Bone marrow (tissue), 2 donors: ENCODE measurements at regions not wholly inside any gene's neighbourhood (a gene's known extent, or its start where the extent isn't known, plus 50 kb on each side); places are given as distances from the start of the nearest gene placed in this dataset.
"Not testable (repeated sequence)": the region's sequence is repeated elsewhere in the genome, so short reads cannot be mapped to it uniquely, and the experiment has no call there.

ENCODE experiments used
- DNase-seq, 2 donors: peaks; one replicate each; lab custom pipeline; 2025; lab: John Stamatoyannopoulos, UW

DNA sequence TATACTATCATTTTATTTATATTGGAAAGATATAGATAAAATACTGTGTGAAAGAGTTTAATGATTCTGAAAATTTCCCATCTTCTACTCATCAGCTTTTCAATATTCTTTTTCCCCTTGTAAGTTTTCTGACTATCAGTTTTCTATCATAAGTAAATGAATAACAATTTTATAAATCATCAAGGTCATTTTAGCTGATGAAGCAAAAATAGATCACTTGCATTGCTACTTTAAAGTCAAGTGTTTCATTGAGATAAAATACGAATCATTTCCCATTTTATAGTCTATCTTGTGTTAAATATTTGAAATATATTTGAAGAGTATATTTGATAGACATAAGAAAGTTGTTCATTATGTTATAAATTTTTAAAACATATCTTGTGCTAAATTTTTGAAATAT lies 811.0 kb upstream of the GALNTL6 start:
- DNase-seq: no peak

DNA sequence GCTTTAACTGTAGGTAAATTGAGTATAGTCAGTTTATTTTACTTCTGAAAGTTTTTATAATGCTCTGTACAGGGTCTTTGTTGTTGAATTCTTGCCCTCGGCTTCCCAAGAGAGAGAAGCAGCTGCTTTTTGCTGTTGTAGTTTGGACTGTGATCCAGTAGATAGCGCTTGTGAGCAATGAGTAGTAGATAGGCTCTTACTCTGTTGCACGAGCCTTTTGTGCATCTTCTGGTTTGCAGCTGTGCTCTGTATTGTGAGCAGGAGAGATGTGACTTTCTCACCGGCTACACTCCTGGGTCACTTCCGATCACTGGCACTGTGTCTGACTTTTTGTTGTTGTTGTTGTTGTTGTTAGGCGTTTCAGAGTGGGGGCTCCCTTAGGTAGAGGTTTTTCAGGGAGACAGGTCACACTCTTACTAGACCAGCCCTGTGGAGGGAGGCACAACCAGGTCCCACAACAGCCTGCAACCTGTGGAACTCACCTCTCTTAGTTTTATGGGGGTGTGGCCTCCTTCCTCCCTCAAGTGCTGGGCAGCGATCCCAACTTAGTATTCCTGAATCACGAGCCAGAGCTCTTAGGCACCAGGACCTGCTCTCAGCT lies 822.1 kb upstream of the GALNTL6 start:
- peak in 1 of 2 donors; percentile 50 for DNase-seq

DNA sequence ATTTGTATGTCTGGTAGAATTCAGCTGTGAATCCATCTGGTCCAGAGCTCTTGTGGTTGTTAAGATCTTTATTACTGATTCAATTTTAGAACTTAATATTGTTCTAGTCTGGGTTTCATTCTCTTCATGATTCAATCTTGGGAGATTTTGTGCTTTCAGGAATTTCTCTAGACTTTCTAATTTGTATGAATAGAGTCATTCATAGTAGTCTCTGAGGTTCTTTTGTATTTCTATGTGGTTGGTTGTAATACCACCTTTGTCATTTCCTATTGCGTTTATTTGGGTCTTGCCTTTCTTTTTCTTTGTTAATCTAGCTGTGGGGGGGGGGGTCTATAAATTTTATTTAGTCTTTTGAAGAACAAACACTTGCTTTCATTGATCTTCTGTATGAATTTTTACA lies 824.8 kb upstream of the GALNTL6 start:
- no peak for DNase-seq

DNA sequence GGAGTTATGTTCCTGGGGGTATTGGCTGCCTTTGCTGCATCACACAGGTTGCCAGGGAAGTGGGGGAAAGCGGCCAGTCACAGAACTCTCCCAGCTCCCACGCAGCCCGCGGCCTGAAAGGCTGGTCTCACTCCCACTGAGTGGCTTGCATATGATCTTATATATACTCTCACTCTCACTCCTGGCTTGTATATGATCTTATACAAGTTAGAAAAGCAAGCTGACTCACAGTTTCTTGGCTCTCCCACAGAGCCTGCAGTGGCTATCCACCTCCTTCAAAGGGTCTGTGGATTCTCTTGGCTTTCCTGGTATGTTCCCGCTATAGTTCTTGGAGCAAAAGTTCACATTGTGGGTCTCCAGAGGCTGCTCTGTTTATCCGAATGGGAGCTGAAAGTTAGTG lies 833.5 kb upstream of the GALNTL6 start:
- no peak for DNase-seq

DNA sequence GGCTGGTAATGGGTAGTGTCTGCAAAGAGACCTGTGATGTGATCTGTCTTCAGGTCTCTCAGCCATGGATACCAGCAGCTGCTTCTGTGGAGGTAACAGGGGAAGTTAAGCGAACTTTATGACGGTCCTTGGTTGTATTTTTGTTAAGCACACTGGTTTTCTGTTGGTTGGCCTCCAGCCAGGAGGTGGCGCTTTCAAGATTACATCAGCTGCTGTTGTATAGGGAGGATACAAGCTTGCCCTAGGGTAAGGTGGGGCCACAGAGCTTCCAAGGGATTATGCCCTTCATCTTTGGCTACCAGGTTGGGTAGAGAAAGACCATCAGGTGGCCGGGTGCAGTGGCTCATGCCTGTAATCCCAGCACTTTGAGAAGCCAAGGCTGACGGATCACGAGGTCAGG lies 834.2 kb upstream of the GALNTL6 start:
- DNase-seq: no peak

DNA sequence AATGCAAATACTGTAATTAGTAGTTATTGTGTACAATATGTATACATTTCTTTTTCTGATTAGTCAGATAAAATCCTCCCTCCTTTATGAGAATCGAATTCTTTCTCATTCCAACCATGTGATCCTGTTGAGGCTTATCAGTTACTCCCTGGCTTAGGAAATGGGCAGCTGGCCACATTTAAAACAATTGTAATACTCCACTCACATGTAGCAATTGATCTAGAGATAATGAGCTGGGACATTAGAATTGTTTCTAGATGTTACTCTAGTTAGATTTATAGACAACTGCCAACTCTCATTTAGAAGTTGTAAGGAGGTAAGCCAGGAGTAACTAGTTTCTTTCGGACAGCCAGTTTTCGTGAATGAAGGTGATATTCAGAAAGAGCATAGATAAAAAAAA lies 859.3 kb upstream of the AADAT start:
- no peak for DNase-seq

DNA sequence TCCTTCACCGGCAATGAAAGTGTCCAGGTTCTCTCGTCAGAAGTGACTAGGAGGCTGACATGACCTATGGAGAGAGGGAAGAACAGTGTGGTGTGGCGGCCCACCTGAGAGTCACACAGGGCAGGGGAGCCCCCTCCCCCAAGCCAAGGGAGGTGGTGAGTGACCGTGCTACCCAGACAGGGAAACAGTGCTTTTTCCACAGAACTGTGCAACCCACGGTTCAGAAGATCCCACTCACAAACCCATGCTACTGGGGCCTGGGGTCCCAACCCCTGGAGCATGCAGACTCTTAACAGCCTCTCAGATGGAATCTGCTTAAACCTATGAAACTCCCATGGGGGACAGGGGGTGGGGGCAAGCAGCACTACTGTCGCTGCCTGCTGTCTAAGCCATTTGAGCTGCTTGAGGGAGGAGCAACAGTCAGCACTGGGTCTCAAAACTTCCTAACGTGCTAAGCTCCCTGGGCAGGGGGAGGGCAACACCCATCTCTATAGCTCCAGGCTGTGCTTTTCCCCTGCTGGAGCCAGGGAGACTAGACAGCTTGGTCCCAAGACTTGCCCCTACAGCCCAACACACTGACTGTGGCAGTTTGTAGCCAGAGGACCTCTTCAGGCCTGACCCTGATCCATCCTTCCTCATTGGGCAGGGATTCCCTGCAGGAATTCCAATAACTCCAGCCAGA lies 850.4 kb upstream of the AADAT start:
- no peak for DNase-seq

DNA sequence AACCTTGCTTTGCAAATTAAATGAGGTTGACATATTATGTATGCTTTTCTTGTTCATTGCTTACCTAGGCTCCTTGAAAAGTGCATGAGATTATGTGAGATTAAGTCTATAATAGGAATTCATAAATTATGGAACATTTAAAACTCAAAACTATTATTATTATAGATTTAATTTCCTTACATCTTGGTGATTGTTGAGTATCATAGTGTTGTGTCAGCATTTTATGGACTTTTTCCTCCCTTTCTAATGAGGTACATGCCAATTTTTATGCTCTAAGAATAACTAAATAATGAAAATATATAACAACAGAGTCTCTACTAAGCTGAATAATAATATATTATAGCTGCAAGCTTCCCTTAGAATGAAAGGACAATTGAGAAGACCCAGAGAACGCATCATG lies 848.8 kb upstream of the AADAT start:
- no peak for DNase-seq

DNA sequence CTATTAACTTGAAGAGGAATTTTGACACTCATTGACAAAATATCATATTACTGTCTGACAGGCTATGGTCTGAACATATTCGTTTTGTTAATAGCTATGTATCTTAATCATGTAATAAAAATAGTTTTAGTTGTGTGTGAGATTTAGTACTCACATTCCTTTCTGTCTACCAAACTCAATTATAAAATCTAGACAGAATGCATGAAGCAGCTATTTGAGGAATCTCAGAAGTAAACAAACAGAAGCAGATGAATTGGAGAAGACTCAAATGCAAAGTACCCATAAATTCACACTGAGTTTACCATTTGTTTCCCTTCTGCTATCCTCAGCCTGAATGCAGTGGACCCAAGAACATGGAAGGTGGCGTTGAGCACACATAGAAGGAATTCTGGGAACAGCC lies 841.6 kb upstream of the AADAT start:
- DNase-seq: no peak

DNA sequence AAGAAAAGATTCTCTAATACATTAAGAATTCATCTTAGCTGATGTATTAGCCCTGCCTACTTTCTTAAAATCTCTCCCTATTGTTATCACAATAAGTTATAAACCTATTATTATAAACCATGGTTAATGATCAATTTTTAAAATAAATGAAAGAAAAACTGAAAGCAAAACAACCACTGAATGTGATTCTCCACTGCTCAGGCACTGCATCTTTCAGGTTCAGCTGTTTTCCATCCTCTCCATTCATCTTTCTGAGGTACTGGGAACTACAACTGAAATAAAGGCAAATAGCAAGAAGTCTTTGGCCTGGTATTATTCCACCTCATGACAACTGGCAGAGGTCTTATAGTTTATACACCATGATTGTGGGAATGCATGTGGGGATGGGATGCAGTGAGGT lies 798.9 kb upstream of the AADAT start:
- DNase-seq: no peak

DNA sequence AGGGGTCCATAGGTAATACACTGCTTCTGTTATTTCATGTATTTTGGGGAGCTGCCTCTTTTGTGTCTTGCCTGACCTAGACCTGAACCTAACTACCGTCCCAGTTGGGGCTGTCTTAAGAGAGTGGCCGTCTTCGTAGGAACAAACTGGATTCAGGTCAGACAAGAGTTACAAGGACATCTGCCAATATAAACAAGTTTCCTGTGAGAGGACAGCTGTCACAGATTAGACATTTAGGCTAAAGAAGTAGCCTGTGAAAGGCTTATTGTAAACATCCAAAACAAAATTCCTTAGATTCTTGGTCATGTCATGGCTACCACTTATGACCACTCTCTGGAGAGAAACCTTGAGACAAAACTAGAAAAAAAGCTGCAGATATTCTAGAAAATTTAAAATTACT lies 797.6 kb upstream of the AADAT start:
- DNase-seq: no peak

DNA sequence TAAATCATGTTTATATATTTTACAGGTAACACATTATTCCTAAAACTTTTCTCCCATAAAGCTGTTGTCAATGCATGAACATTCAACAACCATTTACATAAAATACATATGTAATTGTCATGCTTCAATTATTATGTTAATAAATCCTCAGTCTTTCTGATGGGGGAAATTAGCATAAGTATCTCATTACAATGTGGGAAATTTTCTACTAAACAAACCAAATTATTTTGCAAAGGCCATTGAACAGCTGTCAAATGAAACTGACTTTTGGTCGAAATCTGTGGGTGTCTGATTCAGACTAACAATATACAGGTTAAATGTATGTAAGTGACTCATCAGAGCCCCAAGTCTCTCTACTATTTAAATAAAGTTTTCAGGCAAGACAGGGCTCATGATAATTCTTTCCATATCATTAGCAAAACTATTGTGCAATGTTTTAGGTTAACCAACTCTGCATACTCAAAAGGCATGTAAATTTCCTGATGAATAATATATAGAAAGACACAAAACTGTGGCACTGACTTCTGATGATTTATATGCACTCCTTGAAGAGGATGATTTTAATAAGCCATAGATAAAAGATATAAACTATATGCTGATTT lies 795.3 kb upstream of the AADAT start:
- no peak for DNase-seq

DNA sequence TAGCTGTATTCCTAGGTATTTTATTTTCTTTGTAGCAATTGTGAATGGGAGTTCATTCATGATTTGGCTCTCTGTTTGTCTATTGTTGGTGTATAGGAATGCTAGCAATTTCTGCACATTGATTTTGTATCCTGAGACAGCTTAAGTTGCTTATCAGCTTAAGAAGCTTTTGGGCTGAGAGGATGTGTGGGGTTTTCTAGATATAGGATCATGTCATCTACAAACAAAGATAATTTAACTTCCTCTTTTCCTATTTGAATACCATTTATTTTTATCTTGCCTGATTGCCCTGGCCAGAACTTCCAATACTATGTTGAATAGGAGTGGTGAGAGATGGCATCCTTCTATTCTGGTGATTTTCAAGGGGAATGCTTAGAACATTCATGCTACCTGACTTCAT lies 791.9 kb upstream of the AADAT start:
- not testable (repeated sequence) for DNase-seq

DNA sequence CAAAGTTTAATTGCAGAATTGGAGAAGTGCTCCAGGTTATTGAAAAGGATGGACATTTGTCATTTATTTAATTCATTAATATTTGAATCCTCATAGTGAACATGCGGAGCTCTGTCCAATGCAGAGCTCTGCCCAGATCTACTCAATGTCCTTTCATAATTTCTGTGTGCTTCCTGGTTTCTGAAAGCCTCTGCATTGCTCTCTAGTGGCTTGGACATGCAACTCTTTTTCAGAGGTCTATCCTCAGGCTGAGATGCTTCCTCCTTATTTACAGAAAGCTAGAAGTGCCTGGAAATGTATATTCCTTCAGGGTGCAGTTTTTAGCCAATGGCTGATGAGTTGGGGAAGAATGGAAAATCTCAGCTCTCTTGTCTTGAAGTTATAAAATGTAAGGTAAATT lies 786.1 kb upstream of the AADAT start:
- DNase-seq: no peak

DNA sequence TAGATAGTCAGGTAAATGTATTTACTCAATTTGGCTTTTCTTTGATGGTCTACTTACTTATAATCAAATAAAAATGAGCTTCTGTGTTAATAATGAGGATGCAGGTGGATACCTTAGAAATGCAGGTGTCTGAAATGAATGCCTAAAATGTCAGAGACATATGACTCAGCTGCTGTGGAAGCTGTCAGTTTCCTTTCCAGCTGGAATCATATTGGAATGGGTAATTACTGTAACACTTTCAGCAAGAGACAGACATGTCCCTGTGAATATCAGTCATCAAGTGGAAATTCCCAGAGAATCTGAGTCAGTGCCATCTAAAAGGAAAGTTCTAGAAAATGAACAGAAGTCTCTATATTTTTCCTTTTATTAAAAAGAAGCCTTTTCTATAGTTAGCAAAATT lies 783.0 kb upstream of the AADAT start:
- no peak for DNase-seq

DNA sequence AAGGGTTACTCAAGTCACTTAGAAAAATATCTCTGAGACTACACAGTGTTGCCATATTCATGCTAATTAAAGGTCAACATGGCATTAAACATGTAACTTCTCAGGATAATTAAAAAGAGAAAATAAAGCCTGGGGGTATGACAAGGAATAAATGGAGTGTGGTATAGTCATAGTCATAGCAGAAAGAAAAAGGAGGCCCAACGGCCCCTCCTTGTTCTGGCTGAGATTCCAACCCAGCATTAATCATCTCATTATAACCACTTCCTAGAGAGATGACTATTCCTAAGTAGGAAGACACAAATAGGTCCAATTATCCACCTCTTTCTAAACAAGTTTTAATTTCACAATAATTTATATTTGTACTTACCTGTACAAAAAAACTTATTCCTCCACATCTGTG lies 778.4 kb upstream of the AADAT start:
- DNase-seq: no peak

DNA sequence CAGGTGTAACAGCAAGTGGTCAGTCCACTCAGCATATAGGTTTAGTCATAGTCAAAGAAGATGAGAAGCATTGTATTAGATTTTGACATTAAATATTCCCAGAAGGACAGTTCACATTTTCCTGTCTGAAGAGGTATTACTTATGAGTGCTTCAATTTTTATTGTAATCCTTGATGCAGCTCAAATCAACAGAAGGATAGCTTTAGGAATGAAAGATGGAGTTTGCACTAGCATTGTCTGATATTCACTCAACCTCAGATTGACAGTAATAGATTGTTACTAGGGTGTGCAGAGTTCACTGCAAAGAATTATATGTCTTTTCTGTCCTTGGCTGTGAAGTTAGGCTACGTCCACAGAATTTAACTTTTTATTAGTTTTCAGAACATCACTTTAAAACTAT lies 764.3 kb upstream of the AADAT start:
- no peak for DNase-seq

DNA sequence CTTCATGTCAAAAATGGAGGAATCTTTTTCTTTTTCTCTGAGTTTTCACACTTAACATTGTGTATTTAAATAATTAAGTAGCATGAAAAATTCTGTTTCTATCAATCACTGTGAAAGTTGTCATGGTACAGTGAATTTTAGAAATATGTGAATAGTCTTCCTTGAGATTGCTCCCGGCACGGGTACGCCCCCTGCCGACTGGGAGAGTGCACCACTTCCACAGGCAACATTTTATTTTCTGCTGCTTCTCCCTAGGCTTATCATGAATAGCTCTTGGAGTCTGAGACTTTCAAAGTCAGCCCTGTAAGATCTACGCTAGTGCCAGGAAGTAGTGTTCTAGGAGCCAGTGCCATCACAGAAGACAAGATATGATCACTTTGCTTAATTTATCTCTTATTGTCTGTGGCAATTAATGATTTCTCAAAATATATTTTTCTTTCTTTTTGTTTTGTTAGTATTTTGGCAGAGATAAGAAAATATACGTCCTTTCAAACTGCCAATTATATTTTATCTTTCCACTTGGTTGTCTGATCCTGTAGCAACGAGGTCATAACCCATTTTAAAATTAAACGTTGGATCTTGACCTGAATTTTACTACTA lies 763.8 kb upstream of the AADAT start:
- DNase-seq: peak in 1 of 2 donors; percentile 12

DNA sequence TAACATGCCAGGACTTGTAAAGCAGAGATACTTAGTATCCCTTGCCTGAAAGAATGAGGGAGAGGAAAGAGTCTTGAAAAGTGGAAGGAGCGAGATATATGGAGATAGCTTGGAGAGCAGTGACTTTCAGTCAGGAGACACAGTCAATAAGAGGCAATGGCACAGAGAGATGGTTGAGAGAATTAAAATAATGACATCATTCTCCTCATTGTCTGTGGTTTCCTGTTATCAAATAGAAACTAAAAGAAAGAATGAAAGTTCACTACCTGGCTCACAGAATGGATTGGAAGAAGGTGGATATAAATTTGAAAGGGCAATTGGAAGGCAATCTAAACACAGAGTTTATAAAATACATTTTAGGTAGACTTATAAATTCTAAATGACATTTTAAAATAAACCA lies 760.2 kb upstream of the AADAT start:
- no peak for DNase-seq

DNA sequence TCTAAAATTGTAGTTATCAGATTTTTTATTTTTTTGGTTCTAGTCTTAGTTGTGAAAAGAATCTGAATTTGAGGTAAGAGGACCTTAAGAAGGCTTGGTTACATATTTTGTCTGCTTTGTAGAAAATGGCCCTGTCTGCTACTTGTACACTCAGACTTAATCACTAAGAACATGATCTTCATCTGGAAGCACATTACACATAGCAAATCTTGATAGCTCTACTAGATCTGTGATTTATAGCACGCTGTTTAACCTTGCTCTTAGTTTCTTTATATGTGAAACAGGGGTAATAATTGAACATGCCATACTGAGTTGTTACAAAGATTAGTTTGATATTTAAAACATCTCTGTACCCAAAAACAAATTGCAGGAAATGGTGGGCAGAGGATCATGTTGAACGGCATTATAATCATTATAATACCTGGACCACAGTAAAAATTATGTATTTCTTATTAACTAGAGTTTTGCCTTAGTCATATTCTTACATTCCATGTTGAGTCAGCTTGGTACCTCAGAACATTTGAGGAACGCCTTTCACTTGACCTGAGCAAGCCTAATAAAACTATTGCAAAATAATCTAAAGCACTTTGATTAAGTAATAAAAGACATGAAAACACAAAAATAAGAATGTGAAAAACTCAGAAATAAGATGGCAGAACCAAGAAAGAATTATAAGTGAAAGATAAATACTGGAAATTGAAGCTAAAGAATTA lies 738.0 kb upstream of the AADAT start:
- no peak for DNase-seq

DNA sequence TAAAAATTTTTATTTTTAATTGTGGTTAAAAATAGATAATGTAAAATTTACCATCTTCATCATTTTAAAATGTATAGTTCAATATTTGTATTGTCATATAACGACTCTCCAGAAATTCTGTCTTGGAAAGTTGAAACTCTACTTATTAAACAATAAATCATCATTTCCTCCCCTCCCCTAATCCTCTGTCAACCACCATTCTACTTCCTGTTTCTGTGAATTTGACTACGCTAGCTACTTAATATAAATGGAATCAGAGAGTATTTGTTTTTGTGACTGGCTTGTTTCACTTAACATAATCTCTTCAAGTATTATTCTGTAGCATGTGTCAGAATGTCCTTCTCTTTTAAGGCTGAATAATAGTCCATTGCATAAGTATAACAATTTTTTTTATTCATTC lies 729.0 kb upstream of the AADAT start:
- no peak for DNase-seq

DNA sequence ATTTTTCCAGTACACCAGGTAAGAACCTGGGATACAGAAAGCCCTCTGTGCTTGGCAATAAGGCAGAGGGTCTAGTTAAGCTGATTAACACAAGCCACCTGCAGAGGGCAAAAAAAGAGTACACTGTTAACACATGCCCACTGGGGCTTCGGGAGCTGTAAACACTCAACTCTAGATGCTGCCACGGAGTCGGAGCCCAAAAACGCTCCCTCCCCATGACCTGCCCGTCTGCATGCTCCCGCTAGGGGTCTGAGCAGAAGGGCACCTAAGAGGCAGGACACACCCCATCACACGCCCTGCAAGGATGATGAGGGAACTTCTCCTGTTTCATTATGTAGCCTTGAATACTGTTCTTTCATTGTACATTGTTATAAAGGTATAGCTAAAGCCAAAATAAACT lies 715.6 kb upstream of the AADAT start:
- no peak for DNase-seq

DNA sequence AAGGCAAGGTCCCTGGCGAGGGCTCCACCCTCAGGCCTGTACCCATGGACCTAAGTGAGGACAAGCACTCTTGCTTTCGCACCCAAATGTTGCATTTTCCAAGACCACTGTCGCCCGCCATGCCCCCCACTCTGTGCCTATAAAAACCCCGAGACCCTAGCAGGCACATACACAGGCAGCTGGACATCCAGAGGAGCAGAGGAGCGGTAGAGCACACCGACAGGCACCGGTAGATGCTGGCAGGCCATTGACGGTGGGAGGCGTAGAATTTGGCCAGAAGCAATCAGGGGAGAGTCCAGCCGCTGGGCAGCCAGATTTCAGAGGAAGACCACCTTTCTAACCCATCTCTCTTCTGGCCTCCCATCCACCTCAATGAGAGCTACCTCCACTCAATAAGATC lies 715.2 kb upstream of the AADAT start:
- DNase-seq: no peak
